Neural progenitor cell (in vitro differentiated cells): ENCODE measurements at regions not wholly inside any gene's neighbourhood (a gene's known extent, or its start where the extent isn't known, plus 50 kb on each side); places are given as distances from the start of the nearest gene placed in this dataset.

Experiments used
- DNase-seq: peaks from one replicate; pipeline ENCODE4 v3.0.0-alpha.2; 2016; ENCODE audit warnings: low spot score
- H2AFZ ChIP-seq: fragments of 200-600 bp; sonication (generic); replicated peaks from 2 replicates; pipeline ENCODE4 v1.6.1; 2016; ENCODE audit warnings: antibody characterized with exemption
- H3F3A ChIP-seq: fragments of 200-600 bp; sonication (generic); 2 replicates; pipeline ENCODE4 v1.6.1; 2016; ENCODE audit warnings: antibody characterized with exemption, low read depth
- H3K27ac ChIP-seq: fragments of 200-600 bp; sonication (generic); 2 replicates; pipeline ENCODE4 v1.5.1; 2016; ENCODE audit warnings: mild to moderate bottlenecking
- H3K27me3 ChIP-seq: fragments of 200-600 bp; sonication (generic); 2 replicates; pipeline ENCODE4 v1.6.1; 2016; ENCODE audit warnings: mild to moderate bottlenecking, moderate library complexity
- H3K36me3 ChIP-seq: fragments of 200-600 bp; sonication (generic); 2 replicates; pipeline ENCODE4 v1.5.1; 2016
- H3K4me1 ChIP-seq: fragments of 200-600 bp; sonication (generic); 2 replicates; pipeline ENCODE4 v1.6.1; 2016; ENCODE audit warnings: mixed run types
- H3K4me2 ChIP-seq: fragments of 200-600 bp; sonication (generic); 2 replicates; pipeline ENCODE4 v1.6.1; 2016
- H3K4me3 ChIP-seq: fragments of 200-600 bp; sonication (generic); 2 replicates; pipeline ENCODE4 v1.5.1; 2016
- H3K79me2 ChIP-seq: fragments of 200-600 bp; sonication (generic); 2 replicates; pipeline ENCODE4 v1.6.1; 2016; ENCODE audit warnings: low read depth
- H3K9ac ChIP-seq: fragments of 200-600 bp; sonication (generic); 2 replicates; pipeline ENCODE4 v1.6.1; 2016
- H3K9me3 ChIP-seq: fragments of 200-600 bp; sonication (generic); 2 replicates; pipeline ENCODE4 v1.5.1; 2016; ENCODE audit warnings: low read depth
- H4K20me1 ChIP-seq: fragments of 200-600 bp; sonication (generic); 2 replicates; pipeline ENCODE4 v1.6.1; 2016; ENCODE audit warnings: low read depth
- H3K27ac Mint-ChIP-seq: 3 replicates; pipeline ENCODE4 v1.8.0; 2021; ENCODE audit warnings: mixed read lengths
- H3K27me3 Mint-ChIP-seq: 2 replicates; pipeline ENCODE4 v1.8.0; 2022; ENCODE audit warnings: low read depth, mild to moderate bottlenecking, inconsistent platforms, moderate library complexity, mixed read lengths; ENCODE audit not compliant: insufficient read depth
- H3K36me3 Mint-ChIP-seq: 3 replicates; pipeline ENCODE4 v1.8.0; 2021; ENCODE audit warnings: mixed read lengths
- H3K4me1 Mint-ChIP-seq: 3 replicates; pipeline ENCODE4 v1.8.0; 2021; ENCODE audit warnings: mixed read lengths
- H3K4me3 Mint-ChIP-seq: 3 replicates; pipeline ENCODE4 v1.8.0; 2021; ENCODE audit warnings: mild to moderate bottlenecking, moderate library complexity, mixed read lengths
- H3K9me3 Mint-ChIP-seq: 3 replicates; pipeline ENCODE4 v1.8.0; 2020; ENCODE audit warnings: mixed read lengths
- EZH2 ChIP-seq: fragments of 200-600 bp; sonication (generic); IDR thresholded peaks from 2 replicates; pipeline ENCODE4 v1.6.1; 2017; ENCODE audit warnings: antibody characterized with exemption, mild to moderate bottlenecking, moderate library complexity
- EZH2phosphoT487 ChIP-seq: fragments of 200-600 bp; sonication (generic); IDR thresholded peaks from 2 replicates; pipeline ENCODE4 v1.6.1; 2017; ENCODE audit warnings: antibody characterized with exemption
- TF ChIP-seq, protein P1 (sequence below): fragments of 200-600 bp; sonication (generic); IDR thresholded peaks from 2 replicates; pipeline ENCODE4 v1.5.1; 2017; ENCODE audit warnings: antibody characterized with exemption, mild to moderate bottlenecking

DNA sequence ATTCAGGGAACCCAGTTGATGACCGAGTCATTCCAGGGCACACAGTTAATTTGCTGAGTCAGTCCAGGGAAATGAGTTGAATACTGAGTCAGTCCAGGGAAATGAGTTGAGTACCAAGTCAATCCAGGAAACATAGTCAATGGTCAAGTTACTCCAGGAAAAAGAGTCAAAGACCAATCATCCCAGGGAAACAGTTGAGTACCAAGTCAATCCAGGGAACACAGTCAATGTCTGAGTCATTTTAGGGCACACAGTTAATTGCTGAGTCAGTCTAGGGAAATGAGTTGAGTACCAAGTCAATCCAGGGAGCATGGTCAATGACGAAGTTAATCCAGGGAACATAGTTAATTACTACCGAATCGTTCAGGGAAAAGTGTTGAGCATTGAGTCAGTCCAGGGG is 754.4 kb downstream of the NLGN4X start:
- H3K4me3 Mint-ChIP-seq, result no peak overlapping the region
- no peaks in the 10 kb centered on the region for H3F3A ChIP-seq
- H3K27me3 ChIP-seq, result no peaks in the 10 kb centered on the region

DNA sequence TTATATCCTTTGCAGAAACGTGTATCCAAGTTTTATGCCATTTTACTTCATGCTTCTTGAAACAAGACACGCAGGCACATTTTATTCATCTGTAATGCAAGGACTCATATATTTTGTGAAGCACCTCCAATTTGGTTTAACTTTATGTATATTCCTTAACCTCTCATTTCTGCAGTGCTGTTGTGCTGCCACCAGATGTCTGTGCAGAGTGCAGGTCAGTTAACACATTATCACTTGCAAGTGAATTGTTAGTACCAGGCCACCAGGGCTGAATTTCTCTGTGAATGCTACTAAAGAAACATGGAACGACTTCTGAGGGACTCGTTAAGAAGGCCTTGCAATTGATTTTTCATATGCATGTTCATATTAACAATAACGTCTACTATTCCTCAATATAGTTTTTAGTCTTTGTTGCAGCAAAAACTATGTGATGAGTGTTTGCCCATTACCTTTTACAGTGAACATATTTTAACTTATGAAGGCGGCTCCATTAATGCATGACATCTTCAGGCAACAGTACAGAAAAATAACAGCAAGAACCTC is 770.3 kb downstream of the NLGN4X start:
- no peak overlapping the region for H3K27ac Mint-ChIP-seq
- Histone ChIP-seq H4K20me1 (no peaks in the 10 kb centered on the region), H3K36me3 (no peaks in the 10 kb centered on the region), H3K79me2 (no peaks in the 10 kb centered on the region), H3K27me3 (no peaks in the 10 kb centered on the region), H3K9me3 (no peaks in the 10 kb centered on the region), H3K27ac (no peak overlapping the region), H3K9ac (no peak overlapping the region), H3K4me1 (no peaks in the 10 kb centered on the region), H3K4me3 (no peak overlapping the region), H2AFZ (no peak overlapping the region), H3F3A (no peaks in the 10 kb centered on the region), H3K4me2 (no peak overlapping the region)
- H3K9me3 Mint-ChIP-seq, result peaks cover 6% of the 10 kb centered on the region
- peaks cover 8% of the 10 kb centered on the region for H3K27me3 Mint-ChIP-seq
- H3K4me1 Mint-ChIP-seq, result peaks cover 2% of the 10 kb centered on the region
- no peaks in the 10 kb centered on the region for H3K36me3 Mint-ChIP-seq
- no peak for TF ChIP-seq EZH2
- TF ChIP-seq EZH2phosphoT487, result no peak
- TF ChIP-seq, protein P1, sequence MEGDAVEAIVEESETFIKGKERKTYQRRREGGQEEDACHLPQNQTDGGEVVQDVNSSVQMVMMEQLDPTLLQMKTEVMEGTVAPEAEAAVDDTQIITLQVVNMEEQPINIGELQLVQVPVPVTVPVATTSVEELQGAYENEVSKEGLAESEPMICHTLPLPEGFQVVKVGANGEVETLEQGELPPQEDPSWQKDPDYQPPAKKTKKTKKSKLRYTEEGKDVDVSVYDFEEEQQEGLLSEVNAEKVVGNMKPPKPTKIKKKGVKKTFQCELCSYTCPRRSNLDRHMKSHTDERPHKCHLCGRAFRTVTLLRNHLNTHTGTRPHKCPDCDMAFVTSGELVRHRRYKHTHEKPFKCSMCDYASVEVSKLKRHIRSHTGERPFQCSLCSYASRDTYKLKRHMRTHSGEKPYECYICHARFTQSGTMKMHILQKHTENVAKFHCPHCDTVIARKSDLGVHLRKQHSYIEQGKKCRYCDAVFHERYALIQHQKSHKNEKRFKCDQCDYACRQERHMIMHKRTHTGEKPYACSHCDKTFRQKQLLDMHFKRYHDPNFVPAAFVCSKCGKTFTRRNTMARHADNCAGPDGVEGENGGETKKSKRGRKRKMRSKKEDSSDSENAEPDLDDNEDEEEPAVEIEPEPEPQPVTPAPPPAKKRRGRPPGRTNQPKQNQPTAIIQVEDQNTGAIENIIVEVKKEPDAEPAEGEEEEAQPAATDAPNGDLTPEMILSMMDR, result peak; percentile 32
- H3K4me3 Mint-ChIP-seq, result no peak overlapping the region
- peak; percentile 7 for DNase-seq

More for the DNA sequence above, 754.4 kb downstream of the NLGN4X start:
- Histone ChIP-seq H3K79me2 (no peaks in the 10 kb centered on the region), H3K9me3 (no peaks in the 10 kb centered on the region), H3K4me3 (no peak overlapping the region), H3K27ac (no peak overlapping the region), H3K9ac (no peak overlapping the region), H2AFZ (no peak overlapping the region), H3K4me2 (no peak overlapping the region), H3K36me3 (no peaks in the 10 kb centered on the region), H4K20me1 (no peaks in the 10 kb centered on the region), H3K4me1 (no peaks in the 10 kb centered on the region)
- no peaks in the 10 kb centered on the region for H3K36me3 Mint-ChIP-seq
- H3K9me3 Mint-ChIP-seq, result peaks cover 16% of the 10 kb centered on the region
- H3K27ac Mint-ChIP-seq, result no peak overlapping the region
- H3K4me1 Mint-ChIP-seq, result no peaks in the 10 kb centered on the region
- no peak for DNase-seq
- no peaks in the 10 kb centered on the region for H3K27me3 Mint-ChIP-seq
- no peak for TF ChIP-seq EZH2
- no peak for TF ChIP-seq EZH2phosphoT487
- TF ChIP-seq, protein P1, result no peak

DNA sequence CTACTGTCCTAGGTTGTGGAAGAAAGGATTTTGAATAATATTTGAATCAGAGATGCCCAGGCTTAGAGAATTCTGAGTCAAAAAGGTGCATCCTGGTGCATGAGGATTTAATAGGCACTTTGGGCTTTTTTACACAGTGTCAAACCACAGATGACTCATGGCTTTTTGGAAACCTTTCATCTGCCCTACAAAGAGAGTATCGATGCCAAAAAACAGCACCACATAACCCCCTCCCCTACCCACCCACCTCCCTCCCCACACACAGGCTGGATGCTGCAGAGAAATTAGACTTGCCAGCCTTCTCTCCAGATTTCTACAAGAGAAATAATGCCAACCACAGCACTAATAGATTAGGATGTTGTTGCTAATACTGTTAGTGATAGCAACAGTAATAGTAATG is 779.3 kb downstream of the NLGN4X start:
- no peaks in the 10 kb centered on the region for H3K27me3 Mint-ChIP-seq
- Histone ChIP-seq H3K4me3 (no peak overlapping the region), H3F3A (no peaks in the 10 kb centered on the region), H3K9ac (no peak overlapping the region), H3K27ac (no peak overlapping the region), H3K79me2 (no peaks in the 10 kb centered on the region), H4K20me1 (no peaks in the 10 kb centered on the region), H3K36me3 (no peaks in the 10 kb centered on the region), H2AFZ (no peak overlapping the region), H3K27me3 (no peaks in the 10 kb centered on the region), H3K4me2 (no peak overlapping the region), H3K9me3 (no peaks in the 10 kb centered on the region), H3K4me1 (no peaks in the 10 kb centered on the region)
- H3K27ac Mint-ChIP-seq, result no peak overlapping the region
- no peak for TF ChIP-seq EZH2phosphoT487
- TF ChIP-seq, protein P1, result no peak
- TF ChIP-seq EZH2, result no peak
- DNase-seq, result no peak
- H3K36me3 Mint-ChIP-seq, result no peaks in the 10 kb centered on the region
- H3K9me3 Mint-ChIP-seq, result no peaks in the 10 kb centered on the region
- peaks cover 2% of the 10 kb centered on the region for H3K4me1 Mint-ChIP-seq
- H3K4me3 Mint-ChIP-seq, result no peak overlapping the region
